ENCODE measurements at regions not wholly inside any gene's neighbourhood (a gene's known extent, or its start where the extent isn't known, plus 50 kb on each side); places are given as distances from the start of the nearest gene placed in this dataset.

GRCh38 chr6:30806581-30807183 lies 62.3 kb upstream of the IER3 start:
- H3K36me3 ChIP-seq (ENCODE audit: control insufficient read depth, insufficient read depth, low read length): no peaks in the 10 kb centered on the region
- H3K9ac ChIP-seq (ENCODE audit: low read depth, low read length): no peak overlapping the region
- H3K4me3 ChIP-seq (ENCODE audit: low read depth, low read length): no peak overlapping the region
- no peaks in the 10 kb centered on the region for H3K27me3 ChIP-seq (ENCODE audit: control insufficient read depth, insufficient read depth, low read length)
- H3K4me1 ChIP-seq (ENCODE audit: control insufficient read depth, insufficient read depth, low read length): peaks cover 16% of the 10 kb centered on the region
- H3K27ac ChIP-seq (ENCODE audit: low read depth, low read length): no peak overlapping the region
- H3K9me3 ChIP-seq (ENCODE audit: control insufficient read depth, insufficient read depth, low read length): no peaks in the 10 kb centered on the region

- no peak overlapping the region for H3K27ac ChIP-seq (ENCODE audit: low read depth, low read length)
- no peaks in the 10 kb centered on the region for H3K27me3 ChIP-seq (ENCODE audit: control insufficient read depth, insufficient read depth, low read length)
- H3K4me3 ChIP-seq (ENCODE audit: low read depth, low read length): no peak overlapping the region
- H3K9ac ChIP-seq (ENCODE audit: low read depth, low read length): no peak overlapping the region
- no peaks in the 10 kb centered on the region for H3K36me3 ChIP-seq (ENCODE audit: control insufficient read depth, insufficient read depth, low read length)
- peaks cover under 1% of the 10 kb centered on the region; the same call in 1 of the 2 replicates for H3K4me1 ChIP-seq (ENCODE audit: control insufficient read depth, insufficient read depth, low read length)
- H3K9me3 ChIP-seq (ENCODE audit: control insufficient read depth, insufficient read depth, low read length): no peaks in the 10 kb centered on the region
Observed at GRCh38 chr6:30804333-30804732, 60.0 kb upstream of the IER3 start.

- no peak overlapping the region for H3K9ac ChIP-seq (ENCODE audit: low read depth, low read length)
- H3K36me3 ChIP-seq (ENCODE audit: control insufficient read depth, insufficient read depth, low read length): no peaks in the 10 kb centered on the region
- no peaks in the 10 kb centered on the region for H3K27me3 ChIP-seq (ENCODE audit: control insufficient read depth, insufficient read depth, low read length)
- H3K4me1 ChIP-seq (ENCODE audit: control insufficient read depth, insufficient read depth, low read length): no peaks in the 10 kb centered on the region
- no peak overlapping the region for H3K4me3 ChIP-seq (ENCODE audit: low read depth, low read length)
- H3K9me3 ChIP-seq (ENCODE audit: control insufficient read depth, insufficient read depth, low read length): no peaks in the 10 kb centered on the region
- no peak overlapping the region for H3K27ac ChIP-seq (ENCODE audit: low read depth, low read length)
Observed at GRCh38 chr6:30802731-30803130, 58.4 kb upstream of the IER3 start.

GRCh38 chr6:30801950-30802349 lies 57.6 kb upstream of the IER3 start:
- Histone ChIP-seq H3K4me1 (ENCODE audit: control insufficient read depth, insufficient read depth, low read length) (no peaks in the 10 kb centered on the region), H3K4me3 (ENCODE audit: low read depth, low read length) (no peak overlapping the region), H3K27me3 (ENCODE audit: control insufficient read depth, insufficient read depth, low read length) (no peaks in the 10 kb centered on the region), H3K36me3 (ENCODE audit: control insufficient read depth, insufficient read depth, low read length) (no peaks in the 10 kb centered on the region), H3K9ac (ENCODE audit: low read depth, low read length) (no peak overlapping the region), H3K9me3 (ENCODE audit: control insufficient read depth, insufficient read depth, low read length) (no peaks in the 10 kb centered on the region), H3K27ac (ENCODE audit: low read depth, low read length) (no peak overlapping the region)

- Histone ChIP-seq H3K36me3 (ENCODE audit: control insufficient read depth, insufficient read depth, low read length) (no peaks in the 10 kb centered on the region), H3K27me3 (ENCODE audit: control insufficient read depth, insufficient read depth, low read length) (no peaks in the 10 kb centered on the region; the same call in 1 of the 2 replicates), H3K9ac (ENCODE audit: low read depth, low read length) (no peak overlapping the region), H3K27ac (ENCODE audit: low read depth, low read length) (no peak overlapping the region), H3K4me1 (ENCODE audit: control insufficient read depth, insufficient read depth, low read length) (no peaks in the 10 kb centered on the region), H3K9me3 (ENCODE audit: control insufficient read depth, insufficient read depth, low read length) (no peaks in the 10 kb centered on the region), H3K4me3 (ENCODE audit: low read depth, low read length) (no peak overlapping the region)
Observed at GRCh38 chr6:30800871-30801270, 56.5 kb upstream of the IER3 start.

GRCh38 chr6:30799210-30799609 lies 54.9 kb upstream of the IER3 start:
- Histone ChIP-seq H3K9me3 (ENCODE audit: control insufficient read depth, insufficient read depth, low read length) (no peaks in the 10 kb centered on the region), H3K27me3 (ENCODE audit: control insufficient read depth, insufficient read depth, low read length) (no peaks in the 10 kb centered on the region; the same call in 1 of the 2 replicates), H3K9ac (ENCODE audit: low read depth, low read length) (no peak overlapping the region), H3K27ac (ENCODE audit: low read depth, low read length) (no peak overlapping the region), H3K4me3 (ENCODE audit: low read depth, low read length) (no peak overlapping the region), H3K36me3 (ENCODE audit: control insufficient read depth, insufficient read depth, low read length) (no peaks in the 10 kb centered on the region), H3K4me1 (ENCODE audit: control insufficient read depth, insufficient read depth, low read length) (no peaks in the 10 kb centered on the region)

- H3K36me3 ChIP-seq (ENCODE audit: control insufficient read depth, insufficient read depth, low read length): no peaks in the 10 kb centered on the region
- H3K27ac ChIP-seq (ENCODE audit: low read depth, low read length): no peak overlapping the region
- no peak overlapping the region for H3K9ac ChIP-seq (ENCODE audit: low read depth, low read length)
- no peaks in the 10 kb centered on the region for H3K4me1 ChIP-seq (ENCODE audit: control insufficient read depth, insufficient read depth, low read length)
- H3K9me3 ChIP-seq (ENCODE audit: control insufficient read depth, insufficient read depth, low read length): no peaks in the 10 kb centered on the region
- H3K27me3 ChIP-seq (ENCODE audit: control insufficient read depth, insufficient read depth, low read length): no peaks in the 10 kb centered on the region; the same call in 1 of the 2 replicates
- H3K4me3 ChIP-seq (ENCODE audit: low read depth, low read length): no peak overlapping the region
Observed at GRCh38 chr6:30798494-30798893, 54.1 kb upstream of the IER3 start.

- Histone ChIP-seq H3K9ac (ENCODE audit: low read depth, low read length) (no peak overlapping the region), H3K27ac (ENCODE audit: low read depth, low read length) (no peak overlapping the region), H3K27me3 (ENCODE audit: control insufficient read depth, insufficient read depth, low read length) (peaks cover 14% of the 10 kb centered on the region), H3K36me3 (ENCODE audit: control insufficient read depth, insufficient read depth, low read length) (no peaks in the 10 kb centered on the region), H3K4me3 (ENCODE audit: low read depth, low read length) (no peak overlapping the region), H3K4me1 (ENCODE audit: control insufficient read depth, insufficient read depth, low read length) (no peaks in the 10 kb centered on the region), H3K9me3 (ENCODE audit: control insufficient read depth, insufficient read depth, low read length) (no peaks in the 10 kb centered on the region)
Observed at GRCh38 chr6:30795549-30796293, 51.4 kb upstream of the IER3 start.
